ENCODE measurements at regions not wholly inside any gene's neighbourhood (a gene's known extent, or its start where the extent isn't known, plus 50 kb on each side); places are given as distances from the start of the nearest gene placed in this dataset.

GRCh38 chr20:40120827-40121226 is 568.2 kb downstream of the MAFB start:
- H3K4me1 ChIP-seq (ENCODE audit: control insufficient read depth in 5 of 5, insufficient read depth in 5 of 5, low read length in 5 of 5): peaks cover 0 to 5% (median 0%) of the 10 kb centered on the region in 5 donors
- no peaks in the 10 kb centered on the region for H3K9me3 ChIP-seq (ENCODE audit: control insufficient read depth in 5 of 5, low read length in 5 of 5)
- H3K27ac ChIP-seq (ENCODE audit: low read depth, low read length): no peak overlapping the region
- H3K27me3 ChIP-seq (ENCODE audit: control insufficient read depth in 5 of 5, insufficient read depth in 4 of 5, low read length in 5 of 5): no peaks in the 10 kb centered on the region
- no peak overlapping the region for H3K4me3 ChIP-seq (ENCODE audit: low read depth in 1 of 5, low read length in 5 of 5)
- H3K36me3 ChIP-seq (ENCODE audit: control insufficient read depth in 5 of 5, insufficient read depth in 5 of 5, low read length in 5 of 5): no peaks in the 10 kb centered on the region
- no peak overlapping the region for H3K9ac ChIP-seq (ENCODE audit: low read length in 5 of 5)

- Histone ChIP-seq H3K27me3 (ENCODE audit: control insufficient read depth in 5 of 5, insufficient read depth in 4 of 5, low read length in 5 of 5) (no peaks in the 10 kb centered on the region), H3K36me3 (ENCODE audit: control insufficient read depth in 5 of 5, insufficient read depth in 5 of 5, low read length in 5 of 5) (no peaks in the 10 kb centered on the region), H3K4me1 (ENCODE audit: control insufficient read depth in 5 of 5, insufficient read depth in 5 of 5, low read length in 5 of 5) (peaks cover 3 to 34% (median 34%) of the 10 kb centered on the region in 5 donors), H3K9me3 (ENCODE audit: control insufficient read depth in 5 of 5, low read length in 5 of 5) (no peaks in the 10 kb centered on the region), H3K4me3 (ENCODE audit: low read depth in 1 of 5, low read length in 5 of 5) (no peak overlapping the region), H3K9ac (ENCODE audit: low read length in 5 of 5) (no peak overlapping the region), H3K27ac (ENCODE audit: low read depth, low read length) (peak overlapping the region; percentile 12)
Observed at GRCh38 chr20:40111282-40111681, 577.8 kb downstream of the MAFB start.

GRCh38 chr20:40110311-40110831 is 578.7 kb downstream of the MAFB start:
- no peaks in the 10 kb centered on the region for H3K9me3 ChIP-seq (ENCODE audit: control insufficient read depth in 5 of 5, low read length in 5 of 5)
- H3K27me3 ChIP-seq (ENCODE audit: control insufficient read depth in 5 of 5, insufficient read depth in 4 of 5, low read length in 5 of 5): no peaks in the 10 kb centered on the region
- H3K27ac ChIP-seq (ENCODE audit: low read depth, low read length): peak overlapping the region; percentile 51
- no peak overlapping the region for H3K4me3 ChIP-seq (ENCODE audit: low read depth in 1 of 5, low read length in 5 of 5)
- H3K9ac ChIP-seq (ENCODE audit: low read length in 5 of 5): no peak overlapping the region
- peaks cover 3 to 34% (median 28%) of the 10 kb centered on the region in 5 donors for H3K4me1 ChIP-seq (ENCODE audit: control insufficient read depth in 5 of 5, insufficient read depth in 5 of 5, low read length in 5 of 5)
- no peaks in the 10 kb centered on the region for H3K36me3 ChIP-seq (ENCODE audit: control insufficient read depth in 5 of 5, insufficient read depth in 5 of 5, low read length in 5 of 5)

GRCh38 chr20:40109136-40109535 is 579.9 kb downstream of the MAFB start:
- H3K4me3 ChIP-seq (ENCODE audit: low read depth in 1 of 5, low read length in 5 of 5): no peak overlapping the region
- no peaks in the 10 kb centered on the region for H3K27me3 ChIP-seq (ENCODE audit: control insufficient read depth in 5 of 5, insufficient read depth in 4 of 5, low read length in 5 of 5)
- no peaks in the 10 kb centered on the region for H3K9me3 ChIP-seq (ENCODE audit: control insufficient read depth in 5 of 5, low read length in 5 of 5)
- H3K9ac ChIP-seq (ENCODE audit: low read length in 5 of 5): no peak overlapping the region
- H3K27ac ChIP-seq (ENCODE audit: low read depth, low read length): peak overlapping the region; percentile 51
- H3K4me1 ChIP-seq (ENCODE audit: control insufficient read depth in 5 of 5, insufficient read depth in 5 of 5, low read length in 5 of 5): peaks cover 3 to 34% (median 28%) of the 10 kb centered on the region in 5 donors
- H3K36me3 ChIP-seq (ENCODE audit: control insufficient read depth in 5 of 5, insufficient read depth in 5 of 5, low read length in 5 of 5): no peaks in the 10 kb centered on the region

- H3K9me3 ChIP-seq (ENCODE audit: control insufficient read depth in 5 of 5, low read length in 5 of 5): no peaks in the 10 kb centered on the region
Observed at GRCh38 chr20:40108321-40108720, 580.7 kb downstream of the MAFB start.

GRCh38 chr20:40104959-40105358 is 584.1 kb downstream of the MAFB start:
- H3K4me3 ChIP-seq (ENCODE audit: low read depth in 1 of 5, low read length in 5 of 5): no peak overlapping the region
- peaks cover 0 to 28% (median 25%) of the 10 kb centered on the region in 5 donors for H3K4me1 ChIP-seq (ENCODE audit: control insufficient read depth in 5 of 5, insufficient read depth in 5 of 5, low read length in 5 of 5)
- H3K9me3 ChIP-seq (ENCODE audit: control insufficient read depth in 5 of 5, low read length in 5 of 5): no peaks in the 10 kb centered on the region
- no peak overlapping the region for H3K9ac ChIP-seq (ENCODE audit: low read length in 5 of 5)
- H3K27ac ChIP-seq (ENCODE audit: low read depth, low read length): no peak overlapping the region
- no peaks in the 10 kb centered on the region for H3K27me3 ChIP-seq (ENCODE audit: control insufficient read depth in 5 of 5, insufficient read depth in 4 of 5, low read length in 5 of 5)
- no peaks in the 10 kb centered on the region for H3K36me3 ChIP-seq (ENCODE audit: control insufficient read depth in 5 of 5, insufficient read depth in 5 of 5, low read length in 5 of 5)

More at GRCh38 chr20:40108321-40108720, 580.7 kb downstream of the MAFB start:
- Histone ChIP-seq H3K4me1 (ENCODE audit: control insufficient read depth in 5 of 5, insufficient read depth in 5 of 5, low read length in 5 of 5) (peaks cover 3 to 37% (median 32%) of the 10 kb centered on the region in 5 donors), H3K27me3 (ENCODE audit: control insufficient read depth in 5 of 5, insufficient read depth in 4 of 5, low read length in 5 of 5) (no peaks in the 10 kb centered on the region), H3K9ac (ENCODE audit: low read length in 5 of 5) (no peak overlapping the region), H3K36me3 (ENCODE audit: control insufficient read depth in 5 of 5, insufficient read depth in 5 of 5, low read length in 5 of 5) (no peaks in the 10 kb centered on the region), H3K4me3 (ENCODE audit: low read depth in 1 of 5, low read length in 5 of 5) (no peak overlapping the region), H3K27ac (ENCODE audit: low read depth, low read length) (peak overlapping the region; percentile 51)

GRCh38 chr20:40103420-40103819 is 585.6 kb downstream of the MAFB start:
- H3K27ac ChIP-seq (ENCODE audit: low read depth, low read length): no peak overlapping the region
- no peak overlapping the region for H3K4me3 ChIP-seq (ENCODE audit: low read depth in 1 of 5, low read length in 5 of 5)
- H3K36me3 ChIP-seq (ENCODE audit: control insufficient read depth in 5 of 5, insufficient read depth in 5 of 5, low read length in 5 of 5): no peaks in the 10 kb centered on the region
- H3K27me3 ChIP-seq (ENCODE audit: control insufficient read depth in 5 of 5, insufficient read depth in 4 of 5, low read length in 5 of 5): no peaks in the 10 kb centered on the region
- peaks cover 0 to 14% (median 10%) of the 10 kb centered on the region in 5 donors for H3K4me1 ChIP-seq (ENCODE audit: control insufficient read depth in 5 of 5, insufficient read depth in 5 of 5, low read length in 5 of 5)
- no peak overlapping the region for H3K9ac ChIP-seq (ENCODE audit: low read length in 5 of 5)
- no peaks in the 10 kb centered on the region for H3K9me3 ChIP-seq (ENCODE audit: control insufficient read depth in 5 of 5, low read length in 5 of 5)

GRCh38 chr20:40101560-40101959 is 587.5 kb downstream of the MAFB start:
- Histone ChIP-seq H3K9me3 (ENCODE audit: control insufficient read depth in 5 of 5, low read length in 5 of 5) (no peaks in the 10 kb centered on the region), H3K4me1 (ENCODE audit: control insufficient read depth in 5 of 5, insufficient read depth in 5 of 5, low read length in 5 of 5) (peaks cover 0 to 14% (median 7%) of the 10 kb centered on the region in 5 donors), H3K9ac (ENCODE audit: low read length in 5 of 5) (no peak overlapping the region), H3K27ac (ENCODE audit: low read depth, low read length) (no peak overlapping the region), H3K27me3 (ENCODE audit: control insufficient read depth in 5 of 5, insufficient read depth in 4 of 5, low read length in 5 of 5) (no peaks in the 10 kb centered on the region), H3K36me3 (ENCODE audit: control insufficient read depth in 5 of 5, insufficient read depth in 5 of 5, low read length in 5 of 5) (no peaks in the 10 kb centered on the region), H3K4me3 (ENCODE audit: low read depth in 1 of 5, low read length in 5 of 5) (no peak overlapping the region)

- no peaks in the 10 kb centered on the region for H3K36me3 ChIP-seq (ENCODE audit: control insufficient read depth in 5 of 5, insufficient read depth in 5 of 5, low read length in 5 of 5)
- H3K9ac ChIP-seq (ENCODE audit: low read length in 5 of 5): no peak overlapping the region
- H3K4me1 ChIP-seq (ENCODE audit: control insufficient read depth in 5 of 5, insufficient read depth in 5 of 5, low read length in 5 of 5): peaks cover 0 to 14% (median 7%) of the 10 kb centered on the region in 5 donors
- no peak overlapping the region for H3K4me3 ChIP-seq (ENCODE audit: low read depth in 1 of 5, low read length in 5 of 5)
- no peaks in the 10 kb centered on the region for H3K9me3 ChIP-seq (ENCODE audit: control insufficient read depth in 5 of 5, low read length in 5 of 5)
- H3K27ac ChIP-seq (ENCODE audit: low read depth, low read length): no peak overlapping the region
- no peaks in the 10 kb centered on the region for H3K27me3 ChIP-seq (ENCODE audit: control insufficient read depth in 5 of 5, insufficient read depth in 4 of 5, low read length in 5 of 5)
Observed at GRCh38 chr20:40100261-40100660, 588.8 kb downstream of the MAFB start.

GRCh38 chr20:40090236-40090635 is 598.8 kb downstream of the MAFB start:
- no peaks in the 10 kb centered on the region for H3K27me3 ChIP-seq (ENCODE audit: control insufficient read depth in 5 of 5, insufficient read depth in 4 of 5, low read length in 5 of 5)
- peaks cover 0 to 12% (median 7%) of the 10 kb centered on the region in 5 donors for H3K9me3 ChIP-seq (ENCODE audit: control insufficient read depth in 5 of 5, low read length in 5 of 5)
- H3K4me1 ChIP-seq (ENCODE audit: control insufficient read depth in 5 of 5, insufficient read depth in 5 of 5, low read length in 5 of 5): peaks cover 0 to 21% (median 12%) of the 10 kb centered on the region in 5 donors
- no peak overlapping the region for H3K4me3 ChIP-seq (ENCODE audit: low read depth in 1 of 5, low read length in 5 of 5)
- H3K27ac ChIP-seq (ENCODE audit: low read depth, low read length): no peak overlapping the region
- no peaks in the 10 kb centered on the region for H3K36me3 ChIP-seq (ENCODE audit: control insufficient read depth in 5 of 5, insufficient read depth in 5 of 5, low read length in 5 of 5)
- H3K9ac ChIP-seq (ENCODE audit: low read length in 5 of 5): no peak overlapping the region

Data from subcutaneous abdominal adipose tissue (tissue), 5 donors.